Right renal cortex interstitium (tissue), 3 donors: ENCODE measurements at regions not wholly inside any gene's neighbourhood (a gene's known extent, or its start where the extent isn't known, plus 50 kb on each side); places are given as distances from the start of the nearest gene placed in this dataset.

ENCODE experiments used
- DNase-seq, 3 donors: peaks; one replicate each; pipeline ENCODE4 v3.0.0-alpha.2; 2013; ENCODE audit warnings: low read depth in 3 of 3, low spot score in 2 of 3

DNA sequence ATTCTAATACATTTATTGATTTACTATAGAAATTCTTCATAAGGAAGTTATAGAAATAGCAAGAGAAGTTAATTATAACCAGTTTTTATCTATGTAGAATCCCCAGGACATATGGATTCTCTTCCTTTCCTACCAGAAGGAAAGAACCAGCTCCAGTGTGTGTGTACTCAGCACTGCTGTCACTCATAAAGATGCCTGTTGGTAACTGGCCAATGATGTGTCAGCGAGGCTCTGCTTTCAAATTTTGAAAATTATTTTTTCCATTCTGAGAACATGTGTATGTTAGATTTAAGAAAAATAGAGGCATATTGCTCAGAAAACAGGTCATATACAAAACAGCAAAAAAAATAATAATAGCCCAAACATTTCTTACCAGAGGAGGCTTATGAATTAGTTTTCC lies 814.8 kb upstream of the IGFBP7 start:
- DNase-seq: no peak

DNA sequence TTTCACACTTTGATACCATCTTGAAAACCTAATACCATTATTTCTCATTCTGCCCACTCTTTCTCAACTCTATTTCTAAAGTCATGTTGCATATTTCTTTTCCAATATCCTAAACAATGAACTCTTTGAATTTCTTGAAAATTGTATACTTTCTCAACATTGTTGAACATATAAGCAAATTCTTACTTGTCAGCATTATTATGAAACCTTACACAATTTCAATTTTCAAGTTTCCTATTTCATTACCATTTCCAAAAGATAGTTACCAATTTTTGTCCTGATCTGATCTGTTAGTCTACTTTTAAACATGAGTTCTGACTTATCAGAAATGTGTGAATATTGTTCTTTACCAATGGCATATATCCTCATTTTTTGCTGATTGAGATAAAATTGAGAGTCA lies 806.3 kb upstream of the IGFBP7 start:
- DNase-seq: no peak

- DNase-seq: no peak
Measured at GRCh38 chr4:57911203-57911602, 801.0 kb upstream of the IGFBP7 start.

DNA sequence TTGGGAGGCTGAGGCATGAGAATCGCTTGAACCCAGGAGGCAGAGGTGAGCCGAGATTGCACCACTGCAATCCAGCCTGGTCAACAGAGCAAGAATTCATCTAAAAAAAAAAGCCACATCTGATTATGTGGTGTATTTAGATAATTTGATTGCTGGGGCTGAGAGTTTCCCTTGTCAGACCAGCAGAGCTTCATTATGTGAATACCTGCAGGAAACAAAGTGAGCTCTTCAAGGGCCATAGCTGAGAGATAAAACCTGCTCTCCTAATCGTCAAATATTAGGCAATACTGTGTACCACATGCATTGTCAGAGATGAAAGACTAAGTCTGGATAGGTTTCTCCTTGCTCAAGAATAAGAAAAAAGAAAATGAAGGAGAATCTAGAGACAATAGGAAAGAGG lies 800.0 kb upstream of the IGFBP7 start:
- no peak for DNase-seq

- no peak for DNase-seq
Measured at GRCh38 chr4:57905965-57906364, 795.8 kb upstream of the IGFBP7 start.

GRCh38 chr4:57877047-57877458 lies 766.9 kb upstream of the IGFBP7 start:
- DNase-seq: no peak

DNA sequence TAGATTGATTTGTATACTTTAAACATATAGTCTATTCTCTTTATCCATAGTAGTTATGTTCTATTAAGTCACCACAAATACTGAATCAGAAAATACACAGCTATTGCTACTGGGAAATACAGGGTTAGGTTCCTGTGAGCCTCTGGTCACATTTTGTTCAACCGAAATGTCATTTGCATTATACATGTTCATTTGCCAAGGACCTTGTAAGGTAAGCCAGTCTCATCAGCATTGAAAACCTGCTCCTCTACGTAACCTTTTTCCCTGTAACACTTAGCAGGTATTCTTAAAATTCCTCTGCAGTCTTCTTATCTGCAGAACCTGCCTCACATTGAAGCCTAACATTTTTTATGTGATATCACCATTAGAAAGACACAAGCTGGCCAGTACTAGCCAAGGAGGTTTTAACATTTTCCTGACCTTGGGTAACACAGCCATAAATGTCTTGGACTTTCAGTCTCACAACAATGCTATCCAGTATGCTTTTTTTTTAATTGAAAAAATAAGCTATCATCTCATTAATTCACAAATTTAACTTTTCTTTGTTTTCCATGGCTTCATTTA lies 765.7 kb upstream of the IGFBP7 start:
- no peak for DNase-seq

GRCh38 chr4:57866468-57867171 lies 756.4 kb upstream of the IGFBP7 start:
- no peak for DNase-seq

- DNase-seq: no peak
Measured at GRCh38 chr4:57865264-57865663, 755.1 kb upstream of the IGFBP7 start.

GRCh38 chr4:57854748-57855147 lies 744.6 kb upstream of the IGFBP7 start:
- DNase-seq: peak in 2 of 3 donors; percentile 5 to 13

DNA sequence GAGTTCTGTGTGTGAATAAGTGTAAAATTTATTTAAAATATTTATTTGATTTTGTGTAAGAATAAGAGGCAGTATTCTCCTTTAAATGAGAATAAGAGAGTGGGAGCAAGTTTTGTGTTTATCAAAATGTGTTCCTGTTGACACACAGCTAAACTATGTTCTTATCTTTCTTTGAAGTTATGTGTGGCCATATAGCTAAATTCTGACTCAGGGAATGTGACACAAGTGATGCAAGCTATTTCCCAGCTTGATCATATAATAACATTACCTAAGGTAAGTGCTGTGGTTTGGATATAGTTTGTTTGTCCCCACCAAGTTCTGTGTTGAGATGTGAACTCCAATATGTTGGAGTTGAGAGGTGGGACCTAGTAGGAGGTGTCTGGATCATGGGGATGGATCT lies 740.0 kb upstream of the IGFBP7 start:
- DNase-seq: no peak

DNA sequence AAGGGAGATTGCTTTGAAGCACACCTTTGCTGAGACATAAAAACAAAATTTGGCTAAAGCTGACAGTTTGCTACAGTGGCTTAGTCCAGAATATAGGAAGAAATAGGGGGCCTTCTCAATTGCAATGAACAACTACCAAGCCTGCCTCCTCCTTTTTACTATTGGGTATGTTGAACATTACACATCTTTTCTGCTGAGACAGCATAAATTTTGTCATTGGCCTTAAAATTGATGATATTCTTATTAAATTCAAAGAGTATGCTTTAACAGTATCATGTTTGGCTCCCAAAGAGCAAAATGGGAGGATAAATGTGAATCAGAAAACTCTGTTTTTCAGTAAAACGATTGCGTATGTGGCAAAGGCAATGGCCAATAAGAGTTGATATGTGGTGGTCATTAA lies 721.9 kb upstream of the IGFBP7 start:
- DNase-seq: no peak

DNA sequence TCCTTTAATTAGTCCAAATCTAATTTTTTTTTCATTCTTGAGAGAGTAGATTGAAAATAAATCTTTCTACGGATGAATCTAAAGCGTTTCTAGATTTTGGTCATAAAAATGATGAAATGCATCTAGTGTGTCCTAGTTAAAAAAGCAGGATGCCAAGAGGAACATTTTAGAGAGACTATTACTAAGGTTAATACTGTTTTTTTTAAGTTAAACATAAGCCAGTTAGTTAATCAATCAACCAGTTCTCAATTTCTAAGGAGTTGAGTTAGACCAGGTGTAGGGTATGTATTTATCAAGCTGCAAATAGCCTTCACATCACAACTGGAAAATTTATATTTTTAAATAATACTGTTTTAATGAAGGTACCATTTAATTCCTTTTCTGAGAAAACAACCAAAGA lies 679.5 kb upstream of the IGFBP7 start:
- no peak for DNase-seq

DNA sequence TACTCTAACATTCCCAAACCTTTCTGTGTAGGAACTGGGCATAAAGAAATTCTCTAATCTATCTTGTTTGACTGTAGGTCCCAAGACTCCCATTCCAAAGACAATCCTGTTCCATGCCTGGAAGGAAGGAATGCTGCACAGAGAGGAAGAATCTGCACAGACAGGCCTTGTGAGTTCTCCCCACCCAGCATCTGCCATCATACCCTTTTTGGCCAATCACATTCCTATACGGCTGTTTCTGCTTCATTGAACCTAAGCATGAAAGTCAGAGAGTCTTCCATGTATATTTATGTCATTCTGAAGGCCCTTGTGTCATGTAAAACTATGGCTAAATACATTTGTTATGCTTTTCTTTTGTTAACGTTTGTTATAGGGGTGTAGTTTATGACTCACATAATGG lies 667.7 kb upstream of the IGFBP7 start:
- no peak for DNase-seq

- DNase-seq: no peak
Measured at GRCh38 chr4:57774681-57775080, 664.5 kb upstream of the IGFBP7 start.

- no peak for DNase-seq
Measured at GRCh38 chr4:57774171-57774570, 664.0 kb upstream of the IGFBP7 start.

DNA sequence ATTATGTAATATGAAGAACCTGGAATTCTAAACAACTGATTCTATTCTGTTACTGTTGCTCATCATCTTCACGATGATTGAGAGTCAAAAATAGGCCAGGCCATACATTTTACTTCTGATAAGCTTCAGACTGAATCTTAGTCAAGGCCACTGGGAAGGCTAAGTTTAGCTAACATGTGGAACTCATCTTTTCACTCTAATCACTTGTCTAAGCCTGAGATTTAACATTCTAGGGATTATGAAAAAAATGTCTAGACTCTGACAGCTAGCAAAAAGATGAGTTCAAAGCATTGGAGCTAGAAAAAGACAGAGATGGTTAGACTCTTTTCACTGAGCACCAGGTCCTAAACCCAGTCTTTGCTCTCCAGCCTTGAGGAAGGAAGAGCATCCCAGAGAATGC lies 656.2 kb upstream of the IGFBP7 start:
- DNase-seq: no peak

- DNase-seq: no peak
Measured at GRCh38 chr4:57764856-57765255, 654.7 kb upstream of the IGFBP7 start.

GRCh38 chr4:57763070-57763469 lies 652.9 kb upstream of the IGFBP7 start:
- DNase-seq: no peak

- DNase-seq: no peak
Measured at GRCh38 chr4:57740625-57741190, 630.5 kb upstream of the IGFBP7 start.

- no peak for DNase-seq
Measured at GRCh38 chr4:57736781-57737180, 626.6 kb upstream of the IGFBP7 start.

DNA sequence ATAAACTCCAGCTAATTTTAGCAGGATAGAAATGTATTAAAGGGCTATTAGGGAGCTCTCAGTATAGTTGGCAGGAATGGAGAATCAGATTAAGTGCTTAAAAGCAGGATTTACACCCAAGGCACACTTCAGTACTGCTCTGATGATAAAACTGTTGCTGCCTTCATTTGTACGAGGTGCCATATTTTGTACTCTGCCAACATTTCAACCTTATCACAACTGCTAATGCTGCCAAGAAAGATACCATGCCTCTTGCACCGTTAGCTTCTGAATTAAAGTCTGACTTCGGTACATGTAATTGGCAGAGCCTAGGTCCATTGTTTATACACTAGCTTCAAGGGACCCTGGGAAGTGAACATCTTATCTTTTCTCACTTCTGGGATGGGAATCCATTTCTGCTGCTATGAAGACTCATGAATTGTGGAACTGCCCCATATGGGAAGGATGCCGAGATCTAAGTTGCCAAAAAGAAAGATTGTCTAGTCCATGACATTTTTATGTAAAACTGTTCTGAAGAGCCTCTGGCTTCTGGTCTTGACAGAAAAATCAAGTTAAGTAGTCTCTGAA lies 624.0 kb upstream of the IGFBP7 start:
- no peak for DNase-seq
